ENCODE measurements at regions not wholly inside any gene's neighbourhood (a gene's known extent, or its start where the extent isn't known, plus 50 kb on each side); places are given as distances from the start of the nearest gene placed in this dataset.

GRCh38 chr6:126123226-126123625 is 136.9 kb downstream of the TRMT11 start:
- no peaks in the 10 kb centered on the region for H3K36me3 Mint-ChIP-seq (ENCODE audit: low read depth)
- no peak overlapping the region for H3K27ac Mint-ChIP-seq
- H3K4me1 Mint-ChIP-seq, result no peaks in the 10 kb centered on the region
- H3K27me3 Mint-ChIP-seq, result no peaks in the 10 kb centered on the region
- CTCF ChIA-PET, result no interaction called here
- POLR2A ChIA-PET, result no interaction called here
- no peaks in the 10 kb centered on the region for H3K9me3 Mint-ChIP-seq
- no peak for DNase-seq
- no peak overlapping the region for H3K4me3 Mint-ChIP-seq

- no peaks in the 10 kb centered on the region for H3K27me3 Mint-ChIP-seq
- POLR2A ChIA-PET, result no interaction called here
- no peaks in the 10 kb centered on the region for H3K9me3 Mint-ChIP-seq
- no peak overlapping the region for H3K27ac Mint-ChIP-seq
- no peaks in the 10 kb centered on the region for H3K4me1 Mint-ChIP-seq
- H3K36me3 Mint-ChIP-seq (ENCODE audit: low read depth), result no peaks in the 10 kb centered on the region
- H3K4me3 Mint-ChIP-seq, result no peak overlapping the region
- no peak for DNase-seq
- CTCF ChIA-PET, result no interaction called here
These were observed 141.3 kb downstream of the TRMT11 start for GRCh38 chr6:126127659-126128058.

DNA sequence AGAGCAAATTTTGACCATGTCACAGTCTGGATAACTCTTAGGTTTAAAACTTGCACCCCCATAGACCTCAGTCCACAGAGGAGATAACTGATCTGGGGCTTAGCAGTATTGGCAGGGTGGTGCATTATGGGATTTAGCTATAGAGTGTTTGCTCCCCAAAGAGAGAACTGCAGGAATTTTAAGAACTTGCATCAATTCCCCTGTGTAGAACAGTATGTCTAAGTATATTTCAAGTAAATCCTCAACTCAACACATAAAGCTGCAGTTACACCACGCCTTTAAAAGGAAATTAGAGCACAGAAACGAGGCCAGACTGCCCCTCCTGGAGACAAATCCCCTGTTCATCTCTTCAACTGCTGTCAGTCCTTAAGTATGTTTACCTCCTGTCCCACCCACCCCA is 144.9 kb downstream of the TRMT11 start:
- H3K36me3 Mint-ChIP-seq (ENCODE audit: low read depth), result no peaks in the 10 kb centered on the region
- H3K9me3 Mint-ChIP-seq, result peaks cover 2% of the 10 kb centered on the region
- DNase-seq, result no peak
- no peaks in the 10 kb centered on the region for H3K4me1 Mint-ChIP-seq
- ChIA-PET CTCF (no interaction called here), POLR2A (no interaction called here)
- no peaks in the 10 kb centered on the region for H3K27me3 Mint-ChIP-seq
- H3K4me3 Mint-ChIP-seq, result no peak overlapping the region
- H3K27ac Mint-ChIP-seq, result no peak overlapping the region

DNA sequence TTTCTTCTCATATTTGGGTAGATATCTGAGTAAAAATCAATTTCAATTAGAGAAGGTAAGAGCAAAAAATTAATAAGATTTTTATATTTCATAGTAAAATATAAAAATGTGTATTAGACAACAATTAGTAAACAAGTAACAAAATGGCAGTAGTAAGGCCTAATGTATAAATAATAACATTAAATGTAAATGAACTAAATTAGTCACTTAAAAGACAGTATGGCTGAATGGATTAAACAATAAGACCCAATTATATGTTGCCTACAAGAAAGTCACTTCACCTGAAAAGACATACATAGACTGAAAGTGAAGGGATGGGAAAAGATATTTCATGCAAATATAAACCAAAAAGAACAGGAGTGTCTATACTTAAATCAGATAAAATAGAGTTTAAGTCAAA is 147.6 kb downstream of the TRMT11 start:
- peaks cover 2% of the 10 kb centered on the region for H3K9me3 Mint-ChIP-seq
- no peaks in the 10 kb centered on the region for H3K4me1 Mint-ChIP-seq
- no peaks in the 10 kb centered on the region for H3K36me3 Mint-ChIP-seq (ENCODE audit: low read depth)
- ChIA-PET POLR2A (no interaction called here), CTCF (no interaction called here)
- H3K4me3 Mint-ChIP-seq, result no peak overlapping the region
- peaks cover 2% of the 10 kb centered on the region for H3K27me3 Mint-ChIP-seq
- no peak overlapping the region for H3K27ac Mint-ChIP-seq
- DNase-seq, result no peak

DNA sequence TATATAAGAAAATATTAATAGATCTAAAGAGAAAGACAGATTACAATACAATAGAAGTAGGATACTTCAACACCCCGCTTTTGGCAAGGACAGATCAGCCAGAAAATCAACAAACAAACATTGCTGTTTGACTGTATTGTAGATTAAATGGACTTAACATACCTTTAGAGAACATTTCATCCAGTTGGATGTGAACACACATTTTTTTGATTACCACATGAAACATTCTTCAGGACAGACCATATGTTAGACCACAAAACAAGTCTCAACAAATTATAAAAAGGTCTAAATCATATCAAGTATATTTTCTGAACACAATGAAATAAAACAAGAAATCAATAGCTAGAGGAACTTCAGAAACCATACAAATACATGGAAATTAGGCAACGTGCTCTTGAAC is 148.2 kb downstream of the TRMT11 start:
- peaks cover 2% of the 10 kb centered on the region for H3K9me3 Mint-ChIP-seq
- no peaks in the 10 kb centered on the region for H3K4me1 Mint-ChIP-seq
- CTCF ChIA-PET, result no interaction called here
- H3K4me3 Mint-ChIP-seq, result no peak overlapping the region
- H3K27me3 Mint-ChIP-seq, result peaks cover 2% of the 10 kb centered on the region
- H3K36me3 Mint-ChIP-seq (ENCODE audit: low read depth), result no peaks in the 10 kb centered on the region
- H3K27ac Mint-ChIP-seq, result no peak overlapping the region
- POLR2A ChIA-PET, result no interaction called here
- no peak for DNase-seq

DNA sequence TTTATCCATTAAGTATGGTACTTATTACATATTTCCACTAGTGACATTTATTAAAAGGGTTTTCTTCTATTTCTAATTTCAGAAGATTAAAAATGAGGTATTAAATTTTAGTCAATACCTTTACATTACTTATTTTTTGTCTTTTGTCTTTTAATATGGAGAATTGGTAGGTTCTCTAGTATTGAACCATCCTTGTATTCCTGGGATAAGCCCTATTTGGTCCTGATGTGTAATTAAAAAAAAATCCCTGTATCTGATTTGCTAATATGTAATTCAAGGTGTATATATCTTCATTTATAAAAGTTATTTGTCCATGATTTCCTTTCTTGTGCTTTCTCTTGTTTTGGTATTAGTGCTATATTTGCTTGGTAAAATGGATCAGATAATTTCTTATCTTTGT is 153.7 kb downstream of the TRMT11 start:
- ChIA-PET CTCF (no interaction called here), POLR2A (no interaction called here)
- no peak overlapping the region for H3K4me3 Mint-ChIP-seq

DNA sequence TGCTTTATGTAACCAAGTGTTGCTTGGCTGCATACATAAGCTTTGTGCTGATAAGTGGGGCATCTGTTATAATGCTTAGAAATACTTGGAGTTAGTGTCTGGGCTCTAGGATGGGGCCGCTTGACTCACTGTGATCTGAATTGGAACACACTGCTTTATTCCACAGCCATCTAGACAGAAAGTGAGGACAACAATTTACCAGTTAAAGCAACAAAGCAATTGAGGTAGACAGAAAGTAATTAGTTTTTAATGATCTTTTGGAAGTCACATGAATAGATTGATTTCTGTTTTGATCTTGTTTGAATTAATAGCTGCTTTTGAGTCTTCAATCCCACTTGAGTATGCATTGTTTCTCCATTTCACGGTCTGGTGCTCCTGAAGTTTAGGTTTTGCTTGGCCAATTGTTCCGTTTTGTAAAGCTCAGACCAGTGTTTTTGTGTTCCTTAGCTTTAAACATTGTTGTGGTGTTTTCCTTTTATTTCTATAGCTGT is 157.5 kb downstream of the TRMT11 start:
- H3K9me3 Mint-ChIP-seq, result no peaks in the 10 kb centered on the region
- no peaks in the 10 kb centered on the region for H3K36me3 Mint-ChIP-seq (ENCODE audit: low read depth)
- no peak for DNase-seq
- ChIA-PET CTCF (interaction anchor here (1.6 kb wide), 1 partner anchor 148 kb away, joined by 3 read pairs; no protein-coding TSS in a partner anchor), POLR2A (no interaction called here)
- no peaks in the 10 kb centered on the region for H3K27me3 Mint-ChIP-seq
- no peak overlapping the region for H3K27ac Mint-ChIP-seq
- no peak overlapping the region for H3K4me3 Mint-ChIP-seq
- H3K4me1 Mint-ChIP-seq, result no peaks in the 10 kb centered on the region

More for the DNA sequence above, 153.7 kb downstream of the TRMT11 start:
- H3K4me1 Mint-ChIP-seq, result no peaks in the 10 kb centered on the region
- H3K36me3 Mint-ChIP-seq (ENCODE audit: low read depth), result no peaks in the 10 kb centered on the region
- DNase-seq, result no peak
- peaks cover 2% of the 10 kb centered on the region for H3K27me3 Mint-ChIP-seq
- no peaks in the 10 kb centered on the region for H3K9me3 Mint-ChIP-seq
- no peak overlapping the region for H3K27ac Mint-ChIP-seq

DNA sequence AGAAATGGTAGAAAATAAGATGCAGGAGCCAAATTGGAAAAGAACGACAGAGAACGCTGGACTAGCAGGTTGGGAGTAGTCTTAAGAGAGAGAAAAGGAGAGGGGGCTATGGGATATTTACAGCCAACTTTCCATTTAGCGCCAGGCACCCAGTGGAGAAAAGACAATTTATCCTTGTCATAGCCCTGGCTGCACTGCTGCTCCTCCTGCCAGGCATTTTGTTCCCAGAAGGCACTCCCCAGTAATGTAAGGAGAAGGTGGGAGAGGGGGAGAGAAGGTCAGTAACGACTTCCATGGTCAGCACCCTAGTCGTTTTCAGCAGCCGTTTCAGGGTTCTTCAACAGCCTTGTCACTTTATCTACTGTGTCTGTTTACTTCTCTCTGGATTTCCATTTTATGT is 159.0 kb downstream of the TRMT11 start:
- H3K4me3 Mint-ChIP-seq, result no peak overlapping the region
- no peaks in the 10 kb centered on the region for H3K4me1 Mint-ChIP-seq
- no peak for DNase-seq
- H3K9me3 Mint-ChIP-seq, result no peaks in the 10 kb centered on the region
- H3K27ac Mint-ChIP-seq, result no peak overlapping the region
- POLR2A ChIA-PET, result no interaction called here
- CTCF ChIA-PET, result no interaction called here
- no peaks in the 10 kb centered on the region for H3K36me3 Mint-ChIP-seq (ENCODE audit: low read depth)
- no peaks in the 10 kb centered on the region for H3K27me3 Mint-ChIP-seq

GRCh38 chr6:126147291-126147815 is 161.0 kb downstream of the TRMT11 start:
- Mint-ChIP-seq H3K4me3 (no peak overlapping the region), H3K36me3 (ENCODE audit: low read depth) (no peaks in the 10 kb centered on the region), H3K9me3 (no peaks in the 10 kb centered on the region), H3K27ac (no peak overlapping the region), H3K4me1 (no peaks in the 10 kb centered on the region), H3K27me3 (no peaks in the 10 kb centered on the region)
- no peak for DNase-seq
- ChIA-PET CTCF (no interaction called here), POLR2A (no interaction called here)

GRCh38 chr6:126148853-126149252 is 162.5 kb downstream of the TRMT11 start:
- no peak for DNase-seq
- Mint-ChIP-seq H3K36me3 (ENCODE audit: low read depth) (no peaks in the 10 kb centered on the region), H3K27ac (no peak overlapping the region), H3K9me3 (no peaks in the 10 kb centered on the region), H3K27me3 (no peaks in the 10 kb centered on the region), H3K4me1 (no peaks in the 10 kb centered on the region), H3K4me3 (no peak overlapping the region)
- POLR2A ChIA-PET, result no interaction called here
- CTCF ChIA-PET, result no interaction called here

GRCh38 chr6:126152372-126152745 is 166.0 kb downstream of the TRMT11 start:
- Mint-ChIP-seq H3K4me1 (peaks cover 7% of the 10 kb centered on the region), H3K27me3 (no peaks in the 10 kb centered on the region), H3K9me3 (no peaks in the 10 kb centered on the region), H3K36me3 (ENCODE audit: low read depth) (no peaks in the 10 kb centered on the region), H3K27ac (no peak overlapping the region), H3K4me3 (no peak overlapping the region)
- DNase-seq, result no peak
- POLR2A ChIA-PET, result no interaction called here
- CTCF ChIA-PET, result no interaction called here

DNA sequence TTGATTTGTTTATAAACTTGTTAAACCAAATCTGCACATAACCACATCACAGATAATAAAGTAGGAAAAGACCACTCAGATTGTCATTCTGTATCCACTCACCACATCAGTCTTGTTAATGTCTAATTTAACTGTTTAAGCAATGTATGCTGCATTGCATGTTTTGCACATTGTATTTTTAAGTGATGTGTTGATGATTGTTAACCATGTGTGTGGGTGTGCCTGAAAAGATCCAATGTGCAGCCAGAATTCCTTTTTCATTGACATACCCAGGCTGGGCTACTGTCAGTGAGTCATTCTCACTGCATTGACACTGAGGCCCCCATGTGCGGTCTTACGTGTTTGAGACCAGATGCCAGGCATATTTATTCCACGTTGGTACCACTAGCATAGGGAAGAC is 167.3 kb downstream of the TRMT11 start:
- Mint-ChIP-seq H3K36me3 (ENCODE audit: low read depth) (no peaks in the 10 kb centered on the region), H3K4me1 (peaks cover 9% of the 10 kb centered on the region), H3K4me3 (no peak overlapping the region), H3K9me3 (no peaks in the 10 kb centered on the region), H3K27me3 (no peaks in the 10 kb centered on the region), H3K27ac (no peak overlapping the region)
- ChIA-PET CTCF (no interaction called here), POLR2A (no interaction called here)
- no peak for DNase-seq

DNA sequence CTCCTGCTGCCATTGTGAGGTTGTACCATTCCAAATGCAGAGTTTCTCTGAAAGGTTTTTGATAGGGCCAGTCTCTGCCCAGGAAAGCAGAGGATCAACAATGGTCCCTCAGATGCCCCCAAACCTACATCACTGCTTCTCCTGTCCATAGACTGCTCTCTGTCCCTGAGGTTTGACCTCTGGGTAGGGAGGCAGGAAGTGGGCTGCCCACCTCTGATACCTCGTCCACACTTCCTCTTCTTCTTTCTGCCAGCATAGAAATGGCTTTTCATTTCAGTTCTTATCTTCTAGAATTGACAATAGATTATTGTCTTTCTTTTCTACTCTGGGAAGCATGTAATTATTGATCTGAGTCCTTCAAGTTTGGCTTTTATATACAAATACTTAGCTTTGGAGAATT is 170.6 kb downstream of the TRMT11 start:
- no peaks in the 10 kb centered on the region for H3K27me3 Mint-ChIP-seq
- POLR2A ChIA-PET, result no interaction called here
- no peaks in the 10 kb centered on the region for H3K9me3 Mint-ChIP-seq
- peaks cover 9% of the 10 kb centered on the region for H3K4me1 Mint-ChIP-seq
- CTCF ChIA-PET, result no interaction called here
- H3K4me3 Mint-ChIP-seq, result no peak overlapping the region
- H3K36me3 Mint-ChIP-seq (ENCODE audit: low read depth), result no peaks in the 10 kb centered on the region
- DNase-seq, result no peak
- no peak overlapping the region for H3K27ac Mint-ChIP-seq

DNA sequence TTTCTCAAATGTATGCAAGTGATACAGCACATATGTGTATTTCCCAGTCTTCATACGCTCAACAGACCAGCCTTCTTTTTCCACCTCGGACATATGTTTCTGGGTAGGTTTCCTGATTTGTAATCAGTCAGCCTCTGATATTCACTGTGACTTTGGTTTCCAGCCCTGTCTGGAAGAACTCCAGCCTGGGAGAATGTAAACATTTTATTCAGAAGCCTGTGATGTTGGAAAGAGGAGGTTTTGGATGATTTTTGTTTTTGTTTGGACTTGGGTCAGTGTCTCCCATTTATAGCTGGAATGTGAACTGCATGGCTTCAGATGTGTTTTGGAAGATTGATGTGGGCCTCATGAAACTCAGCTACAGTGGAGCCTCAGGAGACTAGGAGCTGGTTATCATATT is 172.2 kb upstream of the CENPW start:
- no peaks in the 10 kb centered on the region for H3K27me3 Mint-ChIP-seq
- H3K4me1 Mint-ChIP-seq, result peaks cover 6% of the 10 kb centered on the region
- ChIA-PET POLR2A (no interaction called here), CTCF (interaction anchor here (1.0 to 1.5 kb wide), 2 partner anchors 9 to 172 kb away, joined by 3 to 4 read pairs; no protein-coding TSS in a partner anchor)
- H3K36me3 Mint-ChIP-seq (ENCODE audit: low read depth), result no peaks in the 10 kb centered on the region
- H3K4me3 Mint-ChIP-seq, result no peak overlapping the region
- H3K27ac Mint-ChIP-seq, result no peak overlapping the region
- DNase-seq, result no peak
- H3K9me3 Mint-ChIP-seq, result peaks cover 11% of the 10 kb centered on the region

GRCh38 chr6:126170433-126170832 is 169.5 kb upstream of the CENPW start:
- Mint-ChIP-seq H3K36me3 (ENCODE audit: low read depth) (no peaks in the 10 kb centered on the region), H3K4me3 (no peak overlapping the region), H3K27ac (no peak overlapping the region), H3K4me1 (peaks cover 6% of the 10 kb centered on the region), H3K27me3 (no peaks in the 10 kb centered on the region), H3K9me3 (no peaks in the 10 kb centered on the region)
- POLR2A ChIA-PET, result no interaction called here
- DNase-seq, result no peak
- CTCF ChIA-PET, result interaction anchor here (1.7 kb wide), 1 partner anchor 175 kb away, joined by 6 read pairs; no protein-coding TSS in a partner anchor

All from activated CD4-positive, alpha-beta memory T cell treated with anti-CD3 and anti-CD28 coated beads, Interleukin-2, amount 10 ng/mL, durations not matched to agents 7 days and 5 days (primary cell).